GM06990 (cell line): ENCODE measurements at regions not wholly inside any gene's neighbourhood (a gene's known extent, or its start where the extent isn't known, plus 50 kb on each side); places are given as distances from the start of the nearest gene placed in this dataset.

ENCODE experiments used
- DNase-seq: peaks from one replicate; pipeline ENCODE4 v3.0.0-alpha.2; 2011; ENCODE audit not compliant: insufficient read length; ENCODE audit errors: extremely low read depth
- H3K27me3 ChIP-seq: replicated peaks from 2 replicates; pipeline ENCODE4 v1.6.0; 2011; ENCODE audit warnings: low read length; ENCODE audit not compliant: control insufficient read depth, insufficient read depth
- H3K36me3 ChIP-seq: 2 replicates; pipeline ENCODE4 v1.5.1; 2011; ENCODE audit warnings: low read length; ENCODE audit not compliant: control insufficient read depth, insufficient read depth
- H3K4me3 ChIP-seq: replicated peaks from 2 replicates; pipeline ENCODE4 v1.5.1; 2011; ENCODE audit warnings: low read depth, mild to moderate bottlenecking, control low read depth, low read length
- CTCF ChIP-seq: IDR thresholded peaks from 2 replicates; pipeline ENCODE4 v1.5.1; 2011; ENCODE audit warnings: low read length, control low read depth, mild to moderate bottlenecking, inconsistent platforms; ENCODE audit not compliant: insufficient read depth, poor library complexity, severe bottlenecking

- no peak for TF ChIP-seq CTCF
- H3K4me3 ChIP-seq = no peak overlapping the region
- H3K36me3 ChIP-seq = no peaks in the 10 kb centered on the region
- no peaks in the 10 kb centered on the region for H3K27me3 ChIP-seq
- DNase-seq = no peak
Measured at GRCh38 chr1:162929177-162929576, 68.2 kb upstream of the CCDC190 start.

DNA sequence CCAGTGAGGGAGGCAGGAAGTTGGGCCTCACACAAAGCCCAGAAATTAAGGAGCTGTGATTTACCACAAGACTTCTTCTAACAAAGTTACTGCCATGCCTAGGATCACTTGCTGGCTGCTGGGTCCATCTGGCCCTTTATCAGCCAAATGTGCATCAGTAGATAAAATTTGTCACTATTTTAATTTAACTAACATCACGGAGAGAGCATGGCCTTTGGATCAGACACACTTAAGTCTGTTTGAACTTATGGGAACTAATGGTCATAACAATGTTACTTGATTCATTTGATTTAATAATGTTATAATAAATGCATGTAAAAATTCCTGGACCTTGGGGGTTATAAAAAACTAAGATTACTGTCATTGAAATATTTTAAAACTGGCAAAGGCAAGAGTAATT, 67.2 kb upstream of the CCDC190 start:
- Histone ChIP-seq H3K27me3 (no peaks in the 10 kb centered on the region), H3K4me3 (no peak overlapping the region), H3K36me3 (no peaks in the 10 kb centered on the region)
- TF ChIP-seq CTCF = no peak
- no peak for DNase-seq

DNA sequence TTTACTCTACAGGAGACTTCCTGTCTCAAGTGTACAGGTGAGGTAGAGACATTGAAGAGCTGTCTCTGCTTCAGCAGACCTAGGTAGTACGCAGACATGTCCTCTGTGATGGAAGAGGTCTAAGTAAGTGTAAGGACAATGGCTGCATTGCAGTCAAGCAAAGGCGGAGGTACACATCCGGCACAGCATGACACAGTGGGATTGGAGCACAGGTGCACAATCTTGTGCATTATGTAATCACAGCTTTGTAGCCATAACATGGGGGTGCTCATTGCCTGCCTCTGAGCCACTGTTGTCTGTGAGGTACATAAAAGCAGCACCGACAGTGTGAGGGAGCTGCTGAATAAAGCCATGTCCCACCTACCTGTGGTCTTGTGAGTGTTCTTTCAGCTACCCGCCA, 66.4 kb upstream of the CCDC190 start:
- H3K27me3 ChIP-seq = no peaks in the 10 kb centered on the region
- no peaks in the 10 kb centered on the region for H3K36me3 ChIP-seq
- no peak overlapping the region for H3K4me3 ChIP-seq
- no peak for TF ChIP-seq CTCF
- DNase-seq = no peak

- Histone ChIP-seq H3K27me3 (no peaks in the 10 kb centered on the region), H3K36me3 (no peaks in the 10 kb centered on the region), H3K4me3 (no peak overlapping the region)
- no peak for DNase-seq
- TF ChIP-seq CTCF = no peak
Measured at GRCh38 chr1:162926906-162927305, 65.9 kb upstream of the CCDC190 start.

GRCh38 chr1:162924179-162924578, 63.2 kb upstream of the CCDC190 start:
- DNase-seq = no peak
- no peak overlapping the region for H3K4me3 ChIP-seq
- TF ChIP-seq CTCF = no peak
- H3K36me3 ChIP-seq = no peaks in the 10 kb centered on the region
- H3K27me3 ChIP-seq = no peaks in the 10 kb centered on the region; the same call in 1 of the 2 replicates

DNA sequence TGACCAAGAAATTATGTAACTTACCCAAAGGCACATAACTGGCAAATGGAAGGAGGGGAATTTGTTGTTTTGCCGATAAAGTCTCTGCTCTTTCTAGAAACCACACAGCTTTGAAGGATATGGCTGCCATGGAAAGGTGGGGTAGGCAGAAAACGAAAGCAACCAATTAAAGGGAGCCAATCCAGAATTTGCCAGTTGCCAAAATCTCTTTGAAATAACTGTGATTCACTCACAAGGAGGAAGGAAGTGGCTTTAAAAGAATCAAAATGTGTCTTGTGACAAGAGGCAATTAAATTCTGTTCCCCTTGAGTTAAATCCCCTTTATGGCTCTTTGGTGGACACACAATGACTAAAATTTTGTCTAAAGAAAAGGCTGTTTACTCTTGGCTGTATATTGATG, 61.2 kb upstream of the CCDC190 start:
- TF ChIP-seq CTCF = no peak
- H3K27me3 ChIP-seq = no peaks in the 10 kb centered on the region; the same call in 1 of the 2 replicates
- DNase-seq = no peak

More for the DNA sequence above, 61.2 kb upstream of the CCDC190 start:
- Histone ChIP-seq H3K4me3 (no peak overlapping the region), H3K36me3 (no peaks in the 10 kb centered on the region)
